ENCODE measurements at regions not wholly inside any gene's neighbourhood (a gene's known extent, or its start where the extent isn't known, plus 50 kb on each side); places are given as distances from the start of the nearest gene placed in this dataset.

DNA sequence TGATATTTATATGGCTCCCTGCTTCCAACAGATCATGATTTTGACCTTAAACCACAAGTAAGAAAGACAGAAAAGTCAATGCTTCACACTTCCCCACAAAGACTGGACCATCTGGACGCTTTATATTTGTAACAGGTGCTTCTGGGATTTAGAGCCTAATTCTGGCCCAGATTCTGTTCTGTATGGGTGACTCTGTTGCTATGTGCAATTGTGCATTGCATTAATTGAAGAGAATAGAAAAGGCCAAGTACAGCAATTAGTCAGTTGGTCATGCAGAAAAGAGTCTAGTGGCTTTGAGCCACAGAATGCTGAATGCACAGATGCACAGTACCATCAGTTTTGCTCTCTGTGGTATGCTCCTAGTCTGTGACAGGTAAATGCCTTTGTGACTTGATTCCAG is 657.4 kb upstream of the ATXN8OS start:
- TF ChIP-seq SMC3 (IDR thresholded peaks at IDR 0.05) (no peak), CTCF (IDR thresholded peaks at IDR 0.05) (no peak), POLR2A (IDR thresholded peaks at IDR 0.05; ENCODE audit: low read length) (no peak), EP300 (IDR thresholded peaks at IDR 0.05) (no peak), HOXA7 (CRISPR knock-in tag; IDR thresholded peaks at IDR 0.05) (no peak), JUN (IDR thresholded peaks at IDR 0.05) (no peak)
- TF ChIP-seq, protein P1, sequence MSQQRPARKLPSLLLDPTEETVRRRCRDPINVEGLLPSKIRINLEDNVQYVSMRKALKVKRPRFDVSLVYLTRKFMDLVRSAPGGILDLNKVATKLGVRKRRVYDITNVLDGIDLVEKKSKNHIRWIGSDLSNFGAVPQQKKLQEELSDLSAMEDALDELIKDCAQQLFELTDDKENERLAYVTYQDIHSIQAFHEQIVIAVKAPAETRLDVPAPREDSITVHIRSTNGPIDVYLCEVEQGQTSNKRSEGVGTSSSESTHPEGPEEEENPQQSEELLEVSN (IDR thresholded peaks at IDR 0.05; ENCODE audit: borderline replicate concordance, low read depth), result no peak
